Endothelial cell of umbilical vein (primary cell): ENCODE measurements at regions not wholly inside any gene's neighbourhood (a gene's known extent, or its start where the extent isn't known, plus 50 kb on each side); places are given as distances from the start of the nearest gene placed in this dataset.

ENCODE experiments used
- BruUV-seq: library from RNA; stranded (reverse); fragments of 400-500 nt; replicated peaks from 2 replicates; lab custom pipeline; 2021; lab: Mats Ljungman, UMichigan
- CTCF ChIA-PET: fragments of 300-600, 350-600 bp; sonication (Branson Sonifier 250); formaldehyde crosslinking; loops from one replicate; lab custom pipeline; 2021; ENCODE audit warnings: antibody characterized with exemption, inconsistent platforms; lab: Charles Lee
- POLR2A ChIA-PET: fragments of 300-600, 350-600 bp; sonication (Branson Sonifier 250); formaldehyde crosslinking; loops from one replicate; lab custom pipeline; 2021; ENCODE audit warnings: antibody characterized with exemption, inconsistent platforms; lab: Charles Lee
- DNase-seq: peaks from one replicate; pipeline ENCODE4 v3.0.0-alpha.2; 2011; ENCODE audit warnings: low read depth, low spot score
- FAIRE-seq: peaks from 2 replicates; lab custom pipeline; 2011; peaks lifted over from hg19 to GRCh38; lab: Jason Lieb, UNC
- H2AFZ ChIP-seq: 2 replicates; pipeline ENCODE4 v1.6.0; 2012; ENCODE audit warnings: low read depth, low read length, control low read depth, inconsistent platforms
- H3K27ac ChIP-seq: 2 replicates; pipeline ENCODE4 v1.5.1; 2011; ENCODE audit warnings: low read depth, mild to moderate bottlenecking, control low read depth, low read length, moderate library complexity; ENCODE audit not compliant: insufficient read depth
- H3K27me3 ChIP-seq, 2 experiments: 2 replicates each; pipeline versions ENCODE4 v1.6.0 to v1.6.1; 2011; ENCODE audit warnings: low read length in 2 of 2, mixed read lengths in 1 of 2; ENCODE audit not compliant: control insufficient read depth in 2 of 2, insufficient read depth in 2 of 2
- H3K36me3 ChIP-seq, 2 experiments: 2 replicates in 1 of 2; 3 replicates in 1 of 2; pipeline ENCODE4 v1.5.1; 2011; ENCODE audit warnings: low read length in 2 of 2, mild to moderate bottlenecking in 1 of 2, moderate library complexity in 1 of 2; ENCODE audit not compliant: control insufficient read depth in 2 of 2, insufficient read depth in 2 of 2; ENCODE audit errors: extremely low read depth in 1 of 2
- H3K4me1 ChIP-seq: 3 replicates; pipeline ENCODE4 v1.5.1; 2011; ENCODE audit warnings: mild to moderate bottlenecking, low read length; ENCODE audit not compliant: control insufficient read depth, insufficient read depth; ENCODE audit errors: extremely low read depth
- H3K4me2 ChIP-seq: 2 replicates; pipeline ENCODE4 v1.6.1; 2011; ENCODE audit warnings: low read length, control low read depth, mixed read lengths; ENCODE audit not compliant: insufficient read depth
- H3K4me3 ChIP-seq, 3 experiments: fragments of 200-600 bp in 1 of 3; sonication (generic), shearing (Covaris generic) in 1 of 3; replicated peaks in 1 of 3; 2 replicates each; pipeline ENCODE4 v1.5.1; 2011 to 2016; ENCODE audit warnings: control low read depth in 3 of 3, low read length in 3 of 3, mild to moderate bottlenecking in 2 of 3, inconsistent platforms in 1 of 3, low read depth in 1 of 3, moderate library complexity in 1 of 3; ENCODE audit not compliant: insufficient read depth in 1 of 3
- H3K79me2 ChIP-seq: 2 replicates; pipeline ENCODE4 v1.6.0; 2012; ENCODE audit warnings: low read length, inconsistent platforms; ENCODE audit not compliant: control insufficient read depth, insufficient read depth
- H3K9ac ChIP-seq: replicated peaks from 2 replicates; pipeline ENCODE3; 2011; ENCODE audit warnings: low read length, control low read depth; ENCODE audit not compliant: insufficient read depth; ENCODE audit errors: extremely low read depth
- H3K9me1 ChIP-seq: replicated peaks from 3 replicates; pipeline ENCODE4 v1.6.0; 2011; ENCODE audit warnings: mild to moderate bottlenecking, low read length; ENCODE audit not compliant: control insufficient read depth, insufficient read depth; ENCODE audit errors: extremely low read depth
- H3K9me3 ChIP-seq: replicated peaks from 2 replicates; pipeline ENCODE4 v1.5.1; 2012; ENCODE audit warnings: low read length, inconsistent platforms; ENCODE audit not compliant: control insufficient read depth, insufficient read depth
- H4K20me1 ChIP-seq: replicated peaks from 2 replicates; pipeline ENCODE3; 2011; ENCODE audit warnings: mild to moderate bottlenecking, low read length; ENCODE audit not compliant: control insufficient read depth, insufficient read depth; ENCODE audit errors: extremely low read depth
- CTCF ChIP-seq, 2 donors: IDR thresholded peaks; 1 replicate in 1 of 2; 2 replicates in 1 of 2; pipeline ENCODE4 v1.5.1; 2011; ENCODE audit warnings: low read length in 2 of 2, mild to moderate bottlenecking in 2 of 2, moderate library complexity in 2 of 2, control low read depth in 1 of 2, inconsistent platforms in 1 of 2, low read depth in 1 of 2; ENCODE audit not compliant: insufficient read depth in 1 of 2; ENCODE audit errors: extremely low read depth in 1 of 2
- EZH2 ChIP-seq: IDR thresholded peaks from 2 replicates; pipeline ENCODE4 v1.6.1; 2012; ENCODE audit warnings: borderline replicate concordance, low read depth, mild to moderate bottlenecking, moderate library complexity, low read length, inconsistent platforms; ENCODE audit not compliant: severe bottlenecking
- FOS ChIP-seq: IDR thresholded peaks from 2 replicates; pipeline ENCODE4 v1.6.1; 2011; ENCODE audit warnings: mild to moderate bottlenecking, low read length, moderate library complexity, borderline replicate concordance; ENCODE audit not compliant: insufficient read depth
- GATA2 ChIP-seq: IDR thresholded peaks from 2 replicates; pipeline ENCODE4 v1.7.0; 2011; ENCODE audit warnings: low read depth, mild to moderate bottlenecking, moderate library complexity, mixed read lengths, low read length; ENCODE audit not compliant: insufficient read length, insufficient read depth
- JUN ChIP-seq: IDR thresholded peaks from 2 replicates; pipeline ENCODE4 v1.6.1; 2011; ENCODE audit warnings: borderline replicate concordance, low read depth; ENCODE audit not compliant: insufficient read length, insufficient read depth
- MYC ChIP-seq: IDR thresholded peaks from one replicate; pipeline ENCODE4 v1.6.1; 2011; ENCODE audit warnings: mild to moderate bottlenecking, low read depth, low read length
- POLR2A ChIP-seq: IDR thresholded peaks from 2 replicates; pipeline ENCODE4 v1.6.1; 2012; ENCODE audit warnings: low read depth, mild to moderate bottlenecking, control low read depth, low read length
- POLR2AphosphoS5 ChIP-seq: IDR thresholded peaks from 2 replicates; pipeline ENCODE4 v1.6.1; 2012; ENCODE audit warnings: low read depth, mild to moderate bottlenecking, control low read depth, low read length, moderate library complexity; ENCODE audit not compliant: insufficient read depth
- dilution Hi-C: fragments of 300-500 bp; cut with MboI; formaldehyde crosslinking; loops from one replicate; pipeline ENCODE4 v1.15.0; 2019; ENCODE audit warnings: low sequenced_read_pairs; ENCODE audit not compliant: extremely low pct_ligation_motif_present
- intact Hi-C: fragments of 100-400 bp; cut with micrococcal nuclease; formaldehyde crosslinking; loops from one replicate; pipeline ENCODE4 v1.10.0; 2022
- TF ChIP-seq, protein P1 (sequence below): IDR thresholded peaks from 2 replicates; pipeline ENCODE4 v1.6.1; 2011; ENCODE audit not compliant: insufficient read depth, insufficient read length

DNA sequence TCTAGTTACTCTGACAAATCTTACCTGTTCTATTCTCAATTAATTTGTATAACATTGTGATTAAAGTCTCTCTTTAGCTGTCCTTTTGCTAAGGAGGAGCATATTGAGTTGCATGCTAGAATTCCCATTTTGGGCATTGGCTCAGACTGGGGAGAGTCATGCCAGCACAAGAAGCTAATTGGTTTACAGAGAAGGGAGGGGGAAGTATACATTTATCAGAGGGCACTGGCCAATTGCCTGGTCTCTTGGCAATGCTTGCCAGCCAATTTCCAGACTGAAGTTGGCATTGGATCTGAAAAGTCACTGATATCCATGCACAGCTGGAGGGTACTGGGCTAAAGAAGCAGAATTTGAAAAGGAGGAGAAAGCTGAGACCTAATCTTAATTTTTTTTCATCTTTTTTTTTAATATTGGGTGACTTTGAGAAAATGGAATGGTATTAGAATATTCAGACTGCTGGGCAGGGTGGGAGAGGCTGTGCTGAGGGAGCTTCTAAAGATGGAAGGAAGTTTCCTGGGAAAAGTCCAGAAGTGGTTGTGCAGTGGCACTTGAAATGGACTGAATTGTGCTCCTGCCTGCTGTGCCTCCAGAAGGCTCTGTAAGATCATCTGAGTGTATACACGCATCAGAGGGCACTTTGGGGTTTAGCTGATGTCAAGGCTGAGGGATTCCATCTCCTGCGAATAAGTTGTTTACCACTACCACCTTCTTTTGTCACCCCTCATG is 365.2 kb upstream of the DPH6 start:
- Histone ChIP-seq H4K20me1 (no peaks in the 10 kb centered on the region), H3K9me3 (no peaks in the 10 kb centered on the region), H2AFZ (no peak overlapping the region), H3K27ac (no peak overlapping the region), H3K4me3 (no peak overlapping the region), H3K9me1 (no peaks in the 10 kb centered on the region), H3K9ac (no peak overlapping the region), H3K79me2 (no peaks in the 10 kb centered on the region), H3K36me3 (no peaks in the 10 kb centered on the region), H3K27me3 (peaks cover 0 to 2% of the 10 kb centered on the region in 2 experiments), H3K4me2 (no peak overlapping the region), H3K4me1 (no peaks in the 10 kb centered on the region)
- DNase-seq (no peak), FAIRE-seq (no peak)
- dilution Hi-C loops (no loop called here), intact Hi-C loops (loop anchor here (5.0 to 10.0 kb wide), 2 partner anchors 46 to 159 kb away; no protein-coding TSS in a partner anchor)
- POLR2A ChIA-PET, result no interaction called here
- CTCF ChIA-PET, result interaction anchor here (1.2 to 3.7 kb wide), 3 partner anchors 159 to 623 kb away, joined by 3 to 26 read pairs (median 9); no protein-coding TSS in a partner anchor
- BruUV-seq, result no TSS peak
- no peak for TF ChIP-seq POLR2A
- no peak for TF ChIP-seq MYC
- no peak for TF ChIP-seq EZH2
- no peak for TF ChIP-seq GATA2
- TF ChIP-seq, protein P1, sequence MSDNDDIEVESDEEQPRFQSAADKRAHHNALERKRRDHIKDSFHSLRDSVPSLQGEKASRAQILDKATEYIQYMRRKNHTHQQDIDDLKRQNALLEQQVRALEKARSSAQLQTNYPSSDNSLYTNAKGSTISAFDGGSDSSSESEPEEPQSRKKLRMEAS, result no peak
- TF ChIP-seq CTCF (IDR thresholded peaks at IDR 0.05; ENCODE audit: extremely low read depth in 1 of 2, insufficient read depth in 1 of 2, low read depth in 1 of 2, low read length in 2 of 2), result no peak
- TF ChIP-seq JUN, result no peak
- TF ChIP-seq POLR2AphosphoS5, result no peak
- TF ChIP-seq FOS, result no peak
